Activated naive CD4-positive, alpha-beta T cell (primary cell): ENCODE measurements at regions not wholly inside any gene's neighbourhood (a gene's known extent, or its start where the extent isn't known, plus 50 kb on each side); places are given as distances from the start of the nearest gene placed in this dataset.
"Not testable (repeated sequence)": the region's sequence is repeated elsewhere in the genome, so short reads cannot be mapped to it uniquely, and the experiment has no call there.

ENCODE experiments used
- DNase-seq, 4 experiments: peaks; one replicate each; lab custom pipeline; 2025; lab: John Stamatoyannopoulos, UW

DNA sequence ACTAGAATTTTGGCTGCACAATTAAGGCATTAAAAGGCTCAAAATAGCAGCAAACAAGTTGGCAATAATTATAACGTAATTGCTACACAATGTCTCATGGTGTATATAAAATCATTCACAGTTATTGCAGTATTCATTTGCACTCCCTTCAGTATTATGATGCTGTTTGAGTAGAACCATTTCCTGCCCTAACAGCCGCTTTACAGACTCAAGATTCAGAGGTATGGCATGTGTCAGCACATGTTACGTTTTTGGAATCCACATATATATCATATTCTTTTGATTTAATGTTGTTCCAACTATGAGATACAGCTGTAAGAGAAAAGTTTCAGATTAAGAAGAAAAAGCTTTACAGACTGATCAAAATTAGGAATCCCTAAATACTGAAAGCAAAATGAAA, 56.3 kb upstream of the NCKAP5 start:
- DNase-seq = no peak

DNA sequence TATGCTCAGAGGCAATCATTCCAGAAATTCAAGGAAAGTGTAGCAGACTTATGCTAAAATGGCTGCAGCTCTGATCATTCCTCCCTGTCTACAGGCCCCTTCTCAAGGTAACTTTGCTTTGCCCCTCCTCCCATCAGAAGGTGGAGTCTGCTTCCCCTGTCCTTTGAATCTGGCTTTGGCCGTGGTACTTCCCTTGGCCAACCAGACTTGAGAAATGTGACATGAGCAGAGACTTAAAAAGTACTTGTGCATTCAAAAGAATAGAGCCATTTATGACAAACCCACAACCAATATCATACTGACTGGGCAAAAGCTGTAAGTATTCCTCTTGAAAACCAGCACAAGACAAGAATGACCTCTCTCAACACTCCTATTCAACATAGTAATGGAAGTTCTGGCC, 59.5 kb upstream of the NCKAP5 start:
- no peak for DNase-seq

DNA sequence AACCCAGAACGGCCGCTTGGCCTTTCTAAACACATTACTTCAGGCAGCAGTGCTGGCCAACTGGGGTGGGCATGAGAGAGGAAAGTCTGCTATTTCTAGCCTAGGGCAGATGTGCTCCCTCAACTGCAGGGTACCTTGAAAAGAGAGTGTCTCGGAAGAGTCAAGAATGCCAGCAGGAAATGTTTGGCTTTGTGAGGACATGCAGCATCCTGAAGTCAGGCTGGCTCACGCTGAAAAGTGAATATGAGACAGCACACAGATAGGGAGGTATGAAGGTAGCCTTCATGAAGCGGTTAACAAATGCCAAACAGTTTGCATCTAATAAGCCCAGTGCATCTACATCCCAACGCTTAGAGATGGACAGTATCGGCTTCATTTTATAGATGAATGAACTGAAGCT, 65.0 kb upstream of the NCKAP5 start:
- no peak for DNase-seq

DNA sequence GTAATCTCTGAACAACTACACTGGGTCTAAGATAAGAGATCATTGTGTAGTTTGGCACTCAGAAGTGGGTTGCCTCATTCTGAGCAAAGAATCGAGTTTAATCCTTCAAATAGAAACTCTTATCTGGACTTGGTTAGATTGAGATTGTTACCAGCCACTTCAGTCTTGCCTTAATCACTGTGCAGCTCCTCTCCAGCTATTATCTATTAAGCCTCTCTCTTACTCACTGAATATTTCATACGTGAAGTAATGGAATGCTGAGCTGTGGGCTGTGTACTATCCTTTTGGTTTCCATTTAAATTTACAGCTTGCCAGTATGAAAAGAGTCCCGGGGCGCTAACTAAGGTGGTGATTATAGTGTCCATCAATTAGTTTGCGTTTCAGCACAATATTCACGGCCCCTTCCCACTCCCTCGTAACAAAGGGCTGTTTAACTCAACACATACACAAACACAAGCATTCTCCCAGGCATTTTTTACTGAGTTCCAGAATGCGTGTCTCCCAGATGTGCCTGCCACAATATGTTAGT, 65.7 kb upstream of the NCKAP5 start:
- DNase-seq = no peak

DNA sequence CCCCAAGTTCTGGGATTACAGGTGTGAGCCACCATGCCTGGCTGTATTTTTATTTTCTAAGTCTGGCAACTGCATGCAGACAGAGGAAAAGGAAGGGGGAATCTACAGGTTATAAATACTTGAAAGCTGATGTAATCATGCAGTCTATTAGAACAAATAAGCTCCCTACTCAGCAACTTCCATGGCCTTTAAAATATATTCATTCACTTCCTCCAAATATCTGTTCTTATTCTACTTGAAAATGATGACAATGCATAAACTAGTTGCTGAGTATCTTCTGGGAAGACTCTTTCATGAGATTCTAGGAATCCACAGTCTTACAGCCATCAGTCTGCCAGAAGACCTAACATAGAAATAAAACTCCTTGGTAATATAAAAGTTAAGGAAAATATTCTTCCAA, 66.9 kb upstream of the NCKAP5 start:
- DNase-seq = no peak

DNA sequence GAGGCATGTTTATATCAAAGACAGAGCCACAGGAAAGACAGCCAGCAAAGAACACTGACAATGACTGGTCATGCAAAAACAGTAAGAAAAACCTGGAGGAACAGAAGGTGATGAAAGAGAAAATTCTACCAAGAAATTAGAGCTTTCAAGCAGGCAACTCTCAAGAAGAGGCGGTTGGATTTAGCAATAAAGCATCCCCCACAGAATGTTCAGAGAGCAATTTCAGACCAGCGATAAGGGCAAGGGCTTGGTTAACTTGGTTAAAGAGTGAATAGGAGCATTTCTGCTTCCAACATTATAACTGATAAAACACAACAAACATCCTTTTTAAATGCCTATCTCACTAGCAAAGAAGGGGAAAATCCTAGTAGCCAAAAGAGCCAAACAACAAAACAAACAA, 68.0 kb upstream of the NCKAP5 start:
- DNase-seq = no peak

DNA sequence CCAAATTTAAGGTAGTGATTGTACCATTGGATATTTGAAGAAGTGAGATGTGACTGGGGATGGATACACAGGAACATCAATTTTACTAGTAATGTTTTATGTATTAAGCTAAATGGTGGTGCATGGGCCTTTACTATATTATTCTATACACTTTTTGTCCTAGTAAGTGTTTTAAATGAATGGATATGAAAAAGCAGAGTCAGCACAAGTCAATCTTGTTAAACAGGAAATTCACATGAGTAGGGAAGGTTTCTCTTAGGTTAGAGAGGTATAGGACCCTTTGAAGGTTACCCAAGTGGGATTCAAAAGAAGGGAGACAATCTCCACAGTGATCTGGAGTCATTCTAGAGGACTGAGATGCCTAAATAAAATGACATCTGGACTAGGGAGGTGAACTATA, 71.8 kb upstream of the NCKAP5 start:
- DNase-seq = no peak

DNA sequence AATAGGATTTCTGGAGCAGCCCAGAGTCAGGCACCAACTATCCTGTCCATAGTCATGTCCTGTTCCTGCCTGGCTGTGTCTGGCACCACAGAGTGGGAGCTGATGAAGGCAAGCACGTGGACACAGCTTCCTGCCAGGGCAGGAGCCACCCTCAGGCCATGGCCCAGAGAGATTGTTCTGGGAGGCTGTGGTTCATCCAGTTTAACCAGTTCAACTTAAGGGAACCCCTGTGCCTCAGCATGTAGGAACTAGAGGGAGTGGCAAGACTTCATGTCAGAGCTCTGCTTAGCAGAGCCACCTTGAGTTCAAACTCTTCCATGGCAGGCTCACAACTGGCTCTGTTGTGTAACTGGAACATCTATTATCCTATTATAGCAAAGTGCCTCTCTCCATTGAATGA, 73.2 kb upstream of the NCKAP5 start:
- DNase-seq = no peak

DNA sequence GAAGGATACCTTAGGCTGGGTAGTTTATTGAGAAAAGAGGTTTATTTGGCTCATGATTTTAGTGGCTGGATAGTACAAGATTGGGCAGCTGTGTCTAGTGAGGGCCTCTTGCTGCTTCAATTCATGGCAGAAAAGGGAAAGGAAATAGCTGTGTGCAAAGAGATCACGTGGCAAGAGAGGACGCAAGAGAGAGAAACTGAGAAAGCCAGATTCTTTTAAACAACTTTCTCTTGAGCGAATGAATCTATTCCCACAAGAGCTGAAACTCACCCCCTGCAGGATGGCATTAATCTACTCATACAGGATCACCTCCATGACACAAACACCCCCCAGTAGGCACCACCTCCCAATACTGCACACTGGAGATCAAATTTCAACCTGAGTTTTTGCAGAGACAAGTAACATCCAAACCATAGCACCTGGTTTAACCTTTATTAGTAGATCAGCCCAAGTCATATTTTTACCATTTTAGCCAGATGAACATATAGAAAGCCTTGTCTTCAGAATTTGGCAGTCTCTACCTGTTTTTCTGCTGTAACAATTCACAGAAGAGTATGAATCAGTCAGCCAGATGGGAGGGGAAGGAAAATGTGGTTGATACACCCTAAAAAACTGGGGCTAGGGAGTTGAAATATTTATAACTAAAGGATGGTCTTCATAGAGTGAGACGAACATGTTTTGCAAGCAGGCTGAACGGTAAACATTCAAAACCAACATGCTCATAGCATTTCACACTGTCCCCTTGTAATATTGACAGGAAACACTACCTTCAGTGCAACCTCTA, 73.9 kb upstream of the NCKAP5 start:
- no peak for DNase-seq

DNA sequence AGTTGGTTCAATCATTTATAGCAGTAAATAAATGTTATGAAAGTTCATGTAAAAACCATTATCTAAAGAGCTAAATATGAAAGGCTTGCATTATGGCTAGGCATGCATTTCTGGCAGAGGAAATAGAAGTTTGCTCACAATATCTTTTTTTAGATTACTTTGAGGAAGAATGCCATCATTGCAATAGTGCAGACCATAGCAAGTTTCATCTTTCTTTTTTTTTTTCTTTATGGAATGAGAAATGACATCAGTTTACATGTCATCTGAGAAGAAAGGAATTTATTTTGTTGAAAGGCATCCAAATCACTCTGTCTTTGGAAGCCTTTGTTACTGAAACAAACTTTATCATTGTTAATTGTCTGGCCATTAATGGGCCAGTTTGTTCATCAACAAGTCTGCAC, 74.5 kb upstream of the NCKAP5 start:
- DNase-seq = no peak

DNA sequence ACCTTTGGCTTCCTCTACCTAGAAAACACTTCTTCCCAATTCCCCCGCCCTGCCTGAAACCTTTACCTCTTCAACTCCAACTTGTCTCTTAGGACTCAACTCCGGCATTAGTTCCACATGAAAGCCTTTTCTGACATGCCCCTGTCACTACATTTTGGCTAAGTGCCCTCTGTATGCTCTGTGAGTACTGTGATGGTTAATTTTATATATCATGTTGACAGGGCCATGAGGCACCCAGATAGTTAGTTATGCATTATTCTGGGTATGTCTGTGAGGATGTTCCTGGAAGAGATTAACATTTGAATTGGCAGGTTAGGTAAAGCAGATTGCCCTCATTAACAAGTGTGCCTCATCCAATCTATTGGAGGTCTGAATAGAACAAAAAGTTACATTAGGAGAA, 75.6 kb upstream of the NCKAP5 start:
- no peak for DNase-seq

DNA sequence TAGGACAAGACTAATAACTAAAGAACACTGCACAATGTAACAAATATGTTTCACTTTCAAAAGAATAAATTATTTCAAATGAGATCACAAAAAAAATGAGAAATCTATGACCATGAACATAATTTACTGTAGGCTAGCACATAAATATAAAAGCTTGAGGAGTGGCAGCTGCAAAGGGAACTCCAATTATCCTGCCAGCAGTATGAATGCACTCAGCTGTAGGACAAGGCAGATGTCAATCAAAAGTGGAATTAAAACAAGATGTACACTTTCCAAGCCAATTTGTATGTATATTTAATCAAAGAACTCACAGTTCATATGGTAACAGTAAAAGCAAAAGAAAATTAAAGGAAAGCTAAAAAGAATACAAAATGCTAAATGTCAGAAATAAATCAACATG, 76.6 kb upstream of the NCKAP5 start:
- DNase-seq = no peak

DNA sequence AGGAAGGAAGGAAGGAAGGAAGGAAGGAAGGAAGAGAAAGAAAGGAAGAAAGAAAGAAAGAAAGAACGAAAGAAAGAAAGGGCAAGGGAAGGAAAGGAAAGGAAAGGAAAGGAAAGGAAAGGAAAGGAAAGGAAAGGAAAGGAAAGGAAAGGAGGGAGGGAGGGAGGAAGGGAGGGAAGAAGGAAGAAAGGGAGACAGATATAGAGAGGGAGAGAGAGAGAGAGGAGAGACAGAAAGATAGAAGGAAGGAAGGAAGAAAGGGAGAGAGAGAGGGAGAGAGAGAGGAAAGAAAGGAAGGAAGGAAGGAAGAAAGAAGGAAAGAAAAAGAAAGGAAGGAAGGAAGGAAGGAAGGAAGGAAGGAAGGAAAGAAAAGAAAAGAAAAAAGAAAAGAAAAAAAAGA, 79.1 kb upstream of the NCKAP5 start:
- DNase-seq = not testable (repeated sequence)

DNA sequence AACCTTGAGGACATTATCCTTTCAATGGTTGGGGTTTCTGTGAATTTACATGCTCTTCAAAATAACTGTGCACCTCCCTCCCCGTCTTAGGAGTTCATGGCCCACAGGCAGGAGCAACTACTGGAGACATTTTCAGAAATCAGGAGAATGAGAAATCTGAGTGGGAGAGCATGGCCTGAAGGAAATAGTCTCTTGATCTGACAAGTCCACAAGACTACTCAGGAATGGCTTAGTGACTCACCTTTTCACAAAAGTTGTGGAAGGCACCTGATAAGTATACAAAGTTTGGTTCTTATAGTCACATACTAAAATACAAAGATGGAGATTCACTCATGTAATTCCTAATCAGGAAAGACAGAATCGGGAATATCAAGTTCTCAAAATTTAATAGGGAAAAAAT, 83.6 kb upstream of the NCKAP5 start:
- no peak for DNase-seq

DNA sequence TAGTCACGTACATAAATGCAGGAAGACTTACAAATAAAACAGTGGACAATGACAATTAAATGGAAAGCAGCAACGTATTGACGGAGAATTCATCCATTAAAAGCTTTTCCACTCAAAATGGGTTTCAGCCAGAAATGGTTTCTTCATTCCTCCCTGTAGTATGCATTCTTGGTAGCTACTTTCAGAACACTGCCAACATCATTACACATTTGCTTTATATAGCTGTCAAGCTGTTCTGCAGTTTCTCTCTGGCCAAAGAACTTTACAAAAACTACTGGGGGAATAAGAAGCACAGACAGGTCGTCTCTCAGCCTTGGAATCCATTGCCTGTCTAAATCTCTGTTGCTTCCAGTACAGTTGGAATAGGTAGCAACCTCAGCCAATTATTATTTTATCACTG, 84.1 kb upstream of the NCKAP5 start:
- DNase-seq = no peak

DNA sequence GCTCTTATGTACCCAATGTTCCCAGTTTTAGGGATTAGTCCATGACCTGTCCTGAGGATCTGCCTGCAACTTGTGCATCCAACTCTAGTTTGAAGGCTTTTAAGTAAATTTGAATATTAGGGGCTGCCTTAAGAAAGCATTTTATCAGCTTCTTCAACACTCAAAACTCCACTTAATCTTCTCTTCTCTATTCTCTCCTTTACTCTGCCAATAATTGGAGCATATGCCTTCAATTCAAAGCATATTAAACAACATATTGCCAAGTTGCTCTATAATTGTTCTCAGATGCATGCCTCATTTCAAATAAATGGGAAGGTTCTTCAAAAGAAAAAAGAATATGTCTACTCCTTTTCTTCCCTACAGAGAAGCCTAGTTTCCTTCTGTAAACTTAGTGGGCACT, 84.8 kb upstream of the NCKAP5 start:
- no peak for DNase-seq

DNA sequence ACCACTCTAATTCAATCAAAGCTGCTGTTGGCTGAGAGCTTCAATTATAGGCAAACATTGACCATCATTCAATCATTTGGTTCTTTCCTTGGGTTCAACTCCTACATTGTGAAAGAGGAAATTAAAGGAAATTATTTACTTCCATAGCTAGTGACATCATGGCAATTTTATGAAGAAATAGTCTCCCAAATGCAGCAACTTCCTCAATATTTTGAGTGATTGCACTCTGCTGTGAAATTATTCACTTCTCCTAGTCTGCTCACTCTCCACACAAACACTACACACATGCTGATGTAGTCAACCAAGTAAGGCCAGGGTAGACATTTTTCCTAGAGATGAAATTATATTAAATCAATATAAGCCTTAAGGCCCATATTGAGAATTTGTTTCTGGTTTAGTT, 86.7 kb upstream of the NCKAP5 start:
- no peak for DNase-seq

DNA sequence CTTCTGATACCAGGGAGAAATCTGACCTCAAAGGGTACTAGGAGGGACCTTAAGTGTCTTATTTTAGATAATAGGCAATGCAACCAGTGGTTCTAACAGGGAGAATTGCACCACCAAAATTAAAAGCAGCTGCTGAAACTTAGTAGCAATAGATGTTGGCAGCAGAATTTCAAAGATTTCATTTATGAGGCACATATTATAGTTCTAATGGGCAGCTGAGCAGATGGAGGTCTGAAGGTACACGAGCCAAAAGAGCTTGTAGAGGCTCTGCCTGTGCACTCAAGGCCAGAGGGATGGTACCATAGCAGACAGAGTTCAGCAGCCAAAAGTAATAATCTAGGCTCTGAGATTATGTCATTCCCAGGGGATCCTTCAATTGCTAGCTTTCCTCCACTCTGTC, 87.3 kb upstream of the NCKAP5 start:
- no peak for DNase-seq

DNA sequence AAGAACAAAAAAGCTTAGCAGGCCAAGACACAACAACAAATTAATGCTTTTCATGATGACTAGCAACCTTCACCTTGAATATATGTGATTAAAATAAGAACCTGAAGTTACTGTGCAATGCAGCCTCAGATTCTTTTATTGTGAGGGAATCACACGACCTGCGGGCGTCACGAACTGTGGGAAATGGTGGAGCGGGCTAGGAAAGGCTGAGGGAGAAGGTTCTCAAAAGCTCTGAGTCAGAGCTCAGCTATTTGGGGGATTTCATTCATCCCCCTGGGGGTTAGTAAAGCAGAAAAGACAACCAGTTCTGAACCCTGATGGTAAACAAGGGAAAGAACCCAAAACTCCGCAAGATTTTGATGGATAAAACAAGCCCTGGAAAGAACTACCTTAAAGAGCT, 89.3 kb upstream of the NCKAP5 start:
- DNase-seq = no peak

DNA sequence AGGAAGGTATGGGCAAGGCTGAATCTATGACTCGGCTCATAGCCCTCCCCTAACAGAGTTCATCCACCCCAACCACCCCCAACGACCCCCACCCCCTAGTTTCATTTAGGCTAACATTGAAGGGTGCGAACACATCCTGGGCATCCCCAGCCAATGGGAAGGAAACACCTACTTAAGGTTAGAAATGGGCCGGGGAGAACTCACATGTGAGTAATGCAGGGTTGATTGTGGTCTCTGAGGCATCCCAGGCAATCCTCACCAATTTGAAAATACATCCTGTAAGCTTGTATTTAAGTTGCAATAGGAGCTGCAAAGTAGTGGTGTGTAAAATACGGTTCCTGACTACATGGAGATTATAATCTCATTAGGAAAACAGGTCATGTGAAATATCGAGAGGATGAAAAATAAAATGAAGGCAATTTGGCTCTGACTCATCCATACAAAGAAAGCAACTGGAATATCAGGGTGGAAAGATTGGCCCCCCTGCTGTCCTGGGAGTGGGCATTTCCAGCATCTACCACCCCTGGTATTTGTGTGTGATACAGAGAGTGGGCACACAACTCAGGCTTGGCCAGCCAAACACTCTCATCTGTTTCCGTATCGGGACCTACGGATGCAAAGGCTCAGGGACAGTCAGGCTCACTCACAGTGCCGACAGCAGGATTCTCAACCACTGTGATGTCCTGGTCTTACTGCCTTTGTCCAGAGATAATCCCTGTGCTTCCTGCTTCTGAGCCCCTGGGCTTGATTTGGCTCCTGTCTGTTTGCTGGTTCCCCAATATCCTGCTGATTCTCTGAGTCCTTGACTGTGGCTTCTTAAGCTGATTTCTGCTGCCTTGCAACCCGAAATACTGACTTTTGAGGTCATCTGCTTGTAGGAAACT, 90.0 kb upstream of the NCKAP5 start:
- no peak for DNase-seq

DNA sequence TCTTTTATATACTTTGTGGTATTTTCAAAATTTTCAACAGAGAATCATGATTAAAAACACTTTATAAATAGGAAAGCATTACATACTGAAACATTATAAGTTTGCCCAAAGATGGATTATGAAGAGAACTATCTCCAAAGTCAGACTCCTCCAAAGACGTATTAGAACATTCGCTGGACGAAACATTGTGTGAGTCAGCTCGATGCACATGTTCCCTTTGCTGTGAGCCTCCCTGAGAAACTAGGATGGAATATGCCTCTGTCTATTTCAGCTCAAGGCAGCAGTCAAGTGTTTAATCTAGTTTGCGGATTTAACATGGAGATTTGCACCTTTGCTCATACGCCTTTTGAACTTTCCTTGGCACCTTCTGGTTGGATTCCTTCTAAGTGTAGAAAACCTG, 92.2 kb upstream of the NCKAP5 start:
- no peak for DNase-seq

DNA sequence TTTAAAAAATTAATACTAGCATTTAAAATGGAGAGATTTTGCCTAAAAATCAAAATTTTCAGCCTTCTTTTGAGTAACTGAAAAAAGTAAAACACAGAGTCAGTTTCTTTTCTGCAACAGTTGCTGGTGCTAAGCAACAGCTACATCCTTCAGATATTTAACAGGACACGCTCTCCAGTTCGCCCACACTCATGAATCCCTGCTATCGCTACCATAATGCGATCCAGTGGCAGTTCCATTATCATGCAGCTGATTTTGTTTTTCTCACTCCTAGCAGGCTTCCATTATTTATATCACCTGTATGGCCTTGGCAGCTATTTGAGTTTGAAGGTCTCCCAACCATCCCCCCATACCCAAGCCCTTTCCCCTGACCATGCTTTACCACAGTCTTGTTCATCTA, 93.1 kb upstream of the NCKAP5 start:
- DNase-seq = no peak

DNA sequence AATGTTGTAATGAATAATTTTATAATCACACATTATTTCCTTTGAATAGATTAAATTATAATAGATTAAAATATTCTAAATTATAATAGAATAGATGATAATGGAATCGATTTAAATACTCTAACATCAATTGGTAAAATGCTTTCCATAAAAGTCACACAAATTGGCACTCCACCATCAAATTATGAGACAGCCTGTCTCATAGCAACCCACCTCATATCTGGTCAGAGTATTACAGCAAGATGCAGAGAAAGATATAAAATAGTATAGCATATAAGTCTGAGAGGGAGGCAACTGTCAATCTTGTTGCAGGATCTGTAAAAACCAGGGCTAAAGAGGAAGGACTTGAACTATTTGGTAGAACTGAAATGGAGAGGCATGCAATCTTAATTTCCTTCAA, 98.4 kb upstream of the NCKAP5 start:
- no peak for DNase-seq
